GM10266 (cell line): ENCODE measurements at regions not wholly inside any gene's neighbourhood (a gene's known extent, or its start where the extent isn't known, plus 50 kb on each side); places are given as distances from the start of the nearest gene placed in this dataset.

Experiments used
- DNase-seq: peaks from one replicate; pipeline ENCODE4 v3.0.0; 2012; ENCODE audit errors: extremely low spot score
- CTCF ChIP-seq: IDR thresholded peaks from 2 replicates; pipeline ENCODE4 v1.5.1; 2012; ENCODE audit warnings: mild to moderate bottlenecking, low read depth; ENCODE audit not compliant: control insufficient read depth, insufficient read depth; ENCODE audit errors: missing control alignments

DNA sequence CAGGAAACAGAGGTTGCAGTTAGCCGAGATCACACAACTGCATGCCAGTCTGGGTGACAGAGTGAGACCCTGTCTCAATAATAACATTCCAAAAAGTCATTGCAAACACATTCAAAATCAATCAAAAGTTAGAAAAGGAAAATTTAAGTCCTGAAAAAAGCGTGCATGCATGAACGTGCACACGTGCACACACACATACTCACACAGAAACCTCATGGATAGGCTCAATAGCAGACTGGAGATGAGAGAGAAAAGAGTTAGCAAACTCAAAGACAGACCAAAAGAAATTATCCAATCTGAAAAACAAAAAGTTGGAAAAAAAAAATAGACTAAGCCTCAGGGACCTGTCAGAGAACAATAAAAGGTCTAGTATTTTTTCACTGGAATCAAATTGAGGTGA lies 1005.6 kb downstream of the TBC1D22A start:
- TF ChIP-seq CTCF: no peak
- no peak for DNase-seq

GRCh38 chr22:47767403-47767802 lies 1005.0 kb downstream of the TBC1D22A start:
- DNase-seq: no peak
- no peak for TF ChIP-seq CTCF

DNA sequence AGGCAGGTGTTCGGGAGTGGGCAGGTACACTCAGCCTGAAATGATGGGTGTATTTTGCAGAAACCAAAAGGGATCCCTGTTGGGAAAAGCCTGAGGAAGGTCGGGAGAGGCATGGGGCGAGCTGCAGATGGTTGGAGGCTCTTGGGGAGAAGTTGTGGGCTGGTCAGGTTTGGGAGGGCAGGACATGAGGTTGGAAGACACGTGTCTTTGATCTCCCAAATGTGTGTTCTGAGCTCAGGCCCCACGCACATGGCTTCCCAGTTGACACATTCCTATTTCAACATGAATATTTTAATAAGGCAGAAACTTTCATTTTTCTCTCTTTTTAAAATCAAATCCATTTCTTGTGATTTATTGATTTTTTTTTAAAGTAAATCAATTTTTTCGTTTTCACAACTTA lies 1003.3 kb downstream of the TBC1D22A start:
- TF ChIP-seq CTCF: no peak
- DNase-seq: no peak

- no peak for DNase-seq
- TF ChIP-seq CTCF: no peak
These were observed 999.7 kb downstream of the TBC1D22A start for GRCh38 chr22:47762141-47762540.

DNA sequence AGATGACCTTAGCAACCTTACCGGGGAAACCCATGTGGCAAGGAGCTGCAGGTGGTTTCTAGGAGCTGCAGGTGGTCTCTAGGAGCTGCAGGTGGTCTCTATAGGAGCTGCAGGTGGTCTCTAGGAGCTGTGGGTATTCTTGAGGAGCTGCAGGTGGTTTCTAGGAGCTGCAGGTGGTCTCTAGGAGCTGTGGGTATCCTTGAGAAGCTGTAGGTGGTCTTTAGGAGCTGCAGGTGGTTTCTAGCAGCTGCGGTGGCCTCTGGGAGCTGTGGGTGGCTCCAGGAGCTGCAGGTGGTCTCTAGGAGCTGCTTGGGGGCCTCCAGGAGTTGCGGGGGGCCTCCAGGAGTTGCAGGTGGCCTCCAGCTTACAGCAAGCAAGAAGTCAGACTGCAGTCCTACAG lies 997.5 kb downstream of the TBC1D22A start:
- DNase-seq: no peak

DNA sequence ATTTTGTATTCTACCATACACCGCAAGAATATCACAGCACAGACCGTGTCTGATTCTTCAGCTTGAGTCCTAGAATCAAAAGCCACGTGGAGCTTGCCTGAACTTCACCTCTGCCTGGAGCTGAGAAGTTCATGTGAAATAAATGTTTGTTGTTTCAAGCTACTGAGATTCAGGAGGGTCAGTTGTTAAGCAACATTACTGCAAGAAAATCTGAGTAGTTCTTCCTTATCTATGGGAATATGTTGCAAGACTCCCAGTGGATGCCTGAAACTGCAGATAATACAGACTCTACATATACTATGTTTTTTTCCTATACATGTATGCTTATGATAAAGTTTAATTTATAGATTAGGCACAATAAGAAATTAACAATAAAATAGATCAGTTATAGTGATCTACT lies 995.3 kb downstream of the TBC1D22A start:
- TF ChIP-seq CTCF: no peak
- no peak for DNase-seq

More for the DNA sequence above, 997.5 kb downstream of the TBC1D22A start:
- TF ChIP-seq CTCF: no peak

DNA sequence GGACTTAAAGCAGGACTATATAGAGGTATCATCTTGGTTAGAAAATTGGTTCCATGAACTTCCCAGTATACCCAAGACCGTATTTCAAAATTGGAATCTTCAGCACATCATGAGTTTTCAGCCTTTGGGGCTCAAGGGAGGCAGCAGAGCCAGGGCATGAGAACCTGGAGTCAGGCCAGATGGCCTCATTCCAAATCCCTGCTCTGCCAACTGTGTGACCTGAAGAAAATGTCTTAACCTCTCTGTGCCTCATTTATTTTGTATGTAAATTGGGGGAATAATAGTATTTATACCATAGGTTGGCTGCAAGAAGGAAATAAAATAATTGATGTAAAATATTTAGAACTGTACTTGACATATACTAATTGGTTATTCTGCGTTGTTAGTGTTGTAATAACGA lies 987.6 kb downstream of the TBC1D22A start:
- no peak for DNase-seq
- no peak for TF ChIP-seq CTCF

- no peak for DNase-seq
- TF ChIP-seq CTCF: no peak
These were observed 986.5 kb downstream of the TBC1D22A start for GRCh38 chr22:47748957-47749356.
